Nephron (organoid): ENCODE measurements at regions not wholly inside any gene's neighbourhood (a gene's known extent, or its start where the extent isn't known, plus 50 kb on each side); places are given as distances from the start of the nearest gene placed in this dataset.

Experiments used
- H3K27ac Mint-ChIP-seq, 3 experiments: 2 replicates each; pipeline ENCODE4 v1.8.0; 2020; ENCODE audit warnings: mixed read lengths in 3 of 3, mild to moderate bottlenecking in 2 of 3, moderate library complexity in 1 of 3
- H3K27me3 Mint-ChIP-seq: 2 replicates; pipeline ENCODE4 v1.8.0; 2021; ENCODE audit warnings: low read depth, mild to moderate bottlenecking, moderate library complexity, mixed read lengths
- H3K36me3 Mint-ChIP-seq: 2 replicates; pipeline ENCODE4 v1.8.0; 2020; ENCODE audit warnings: low read depth, mixed read lengths
- H3K4me1 Mint-ChIP-seq: 2 replicates; pipeline ENCODE4 v1.8.0; 2020; ENCODE audit warnings: mixed read lengths
- H3K4me3 Mint-ChIP-seq, 3 experiments: 2 replicates each; pipeline ENCODE4 v1.8.0; 2020; ENCODE audit warnings: mild to moderate bottlenecking in 3 of 3, mixed read lengths in 3 of 3, moderate library complexity in 2 of 3
- H3K9me3 Mint-ChIP-seq: 2 replicates; pipeline ENCODE4 v1.8.0; 2020; ENCODE audit warnings: mixed read lengths
- CTCF ChIP-seq, 3 experiments: fragments of 200-600 bp; sonication (generic); IDR thresholded peaks; one replicate each; pipeline ENCODE4 v1.5.0; 2021; ENCODE audit warnings: antibody characterized with exemption in 3 of 3; ENCODE audit not compliant: unreplicated experiment in 3 of 3

GRCh38 chr15:85859671-85860070 is 64.9 kb upstream of the KLHL25 start:
- Mint-ChIP-seq H3K9me3 (no peaks in the 10 kb centered on the region), H3K27ac (no peak overlapping the region)
- TF ChIP-seq CTCF (IDR thresholded peaks at IDR 0.05; ENCODE audit: unreplicated experiment in 3 of 3) = no peak

GRCh38 chr15:85860394-85861161 is 65.9 kb upstream of the KLHL25 start:
- Mint-ChIP-seq H3K36me3 (no peaks in the 10 kb centered on the region), H3K4me1 (no peaks in the 10 kb centered on the region), H3K9me3 (no peaks in the 10 kb centered on the region), H3K27me3 (peaks cover 34% of the 10 kb centered on the region), H3K27ac (no peak overlapping the region), H3K4me3 (no peak overlapping the region)
- no peak for TF ChIP-seq CTCF (IDR thresholded peaks at IDR 0.05; ENCODE audit: unreplicated experiment in 3 of 3)

More at GRCh38 chr15:85859671-85860070, 64.9 kb upstream of the KLHL25 start:
- H3K27me3 Mint-ChIP-seq = peaks cover 35% of the 10 kb centered on the region
- no peak overlapping the region for H3K4me3 Mint-ChIP-seq
- H3K36me3 Mint-ChIP-seq = no peaks in the 10 kb centered on the region
- no peaks in the 10 kb centered on the region for H3K4me1 Mint-ChIP-seq

GRCh38 chr15:85865070-85865684 is 70.5 kb upstream of the KLHL25 start:
- no peaks in the 10 kb centered on the region for H3K36me3 Mint-ChIP-seq
- H3K4me1 Mint-ChIP-seq = no peaks in the 10 kb centered on the region
- TF ChIP-seq CTCF (IDR thresholded peaks at IDR 0.05; ENCODE audit: unreplicated experiment in 3 of 3) = peak; percentile 80 to 85 (median 82)
- no peak overlapping the region for H3K27ac Mint-ChIP-seq
- no peak overlapping the region for H3K4me3 Mint-ChIP-seq
- peaks cover 7% of the 10 kb centered on the region for H3K27me3 Mint-ChIP-seq
- no peaks in the 10 kb centered on the region for H3K9me3 Mint-ChIP-seq

- Mint-ChIP-seq H3K4me1 (no peaks in the 10 kb centered on the region), H3K36me3 (no peaks in the 10 kb centered on the region), H3K9me3 (no peaks in the 10 kb centered on the region), H3K27me3 (peaks cover 7% of the 10 kb centered on the region), H3K4me3 (no peak overlapping the region), H3K27ac (no peak overlapping the region)
- TF ChIP-seq CTCF (IDR thresholded peaks at IDR 0.05; ENCODE audit: unreplicated experiment in 3 of 3) = no peak
Observed at GRCh38 chr15:85867250-85867649, 72.5 kb upstream of the KLHL25 start.

- H3K36me3 Mint-ChIP-seq = no peaks in the 10 kb centered on the region
- H3K4me3 Mint-ChIP-seq = no peak overlapping the region
- peaks cover 3% of the 10 kb centered on the region for H3K27me3 Mint-ChIP-seq
- no peaks in the 10 kb centered on the region for H3K9me3 Mint-ChIP-seq
- no peak overlapping the region for H3K27ac Mint-ChIP-seq
- TF ChIP-seq CTCF (IDR thresholded peaks at IDR 0.05; ENCODE audit: unreplicated experiment in 3 of 3) = no peak
- H3K4me1 Mint-ChIP-seq = no peaks in the 10 kb centered on the region
Observed at GRCh38 chr15:85869124-85869523, 74.4 kb upstream of the KLHL25 start.
